ENCODE measurements at regions not wholly inside any gene's neighbourhood (a gene's known extent, or its start where the extent isn't known, plus 50 kb on each side); places are given as distances from the start of the nearest gene placed in this dataset.

- peaks cover 0 to 9% (median 0%) of the 10 kb centered on the region in 5 donors for H3K4me1 ChIP-seq (ENCODE audit: control insufficient read depth in 5 of 5, insufficient read depth in 5 of 5, low read length in 5 of 5)
- H3K36me3 ChIP-seq (ENCODE audit: control insufficient read depth in 5 of 5, insufficient read depth in 5 of 5, low read length in 5 of 5) = no peaks in the 10 kb centered on the region
- H3K27ac ChIP-seq (ENCODE audit: low read depth, low read length) = no peak overlapping the region
- H3K9me3 ChIP-seq (ENCODE audit: control insufficient read depth in 5 of 5, low read length in 5 of 5) = no peaks in the 10 kb centered on the region
- H3K9ac ChIP-seq (ENCODE audit: low read length in 5 of 5) = no peak overlapping the region
- no peaks in the 10 kb centered on the region for H3K27me3 ChIP-seq (ENCODE audit: control insufficient read depth in 5 of 5, insufficient read depth in 4 of 5, low read length in 5 of 5)
- no peak overlapping the region for H3K4me3 ChIP-seq (ENCODE audit: low read depth in 1 of 5, low read length in 5 of 5)
These were observed 908.9 kb upstream of the MIR17HG start for GRCh38 chr13:90438576-90438975.

DNA sequence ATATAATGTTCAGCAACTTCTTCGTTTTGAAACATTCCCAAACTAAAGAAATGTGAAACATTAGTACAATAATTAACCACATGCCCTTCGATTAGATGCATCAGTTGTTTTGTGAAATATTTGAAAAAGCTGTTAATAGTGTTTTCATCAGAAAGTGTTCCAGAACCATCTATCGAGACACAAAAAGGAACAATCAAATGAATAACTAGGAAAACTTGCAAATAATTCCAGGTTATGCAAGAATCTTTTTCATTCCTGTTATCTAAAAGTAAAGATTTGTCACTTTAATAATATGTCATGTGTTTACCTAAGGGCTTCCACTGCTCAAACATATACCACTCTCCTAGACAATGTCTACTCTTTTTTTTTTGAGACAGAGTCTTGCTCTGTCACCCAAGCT lies 904.2 kb upstream of the MIR17HG start:
- Histone ChIP-seq H3K36me3 (ENCODE audit: control insufficient read depth in 5 of 5, insufficient read depth in 5 of 5, low read length in 5 of 5) (no peaks in the 10 kb centered on the region), H3K9ac (ENCODE audit: low read length in 5 of 5) (no peak overlapping the region), H3K27ac (ENCODE audit: low read depth, low read length) (no peak overlapping the region), H3K27me3 (ENCODE audit: control insufficient read depth in 5 of 5, insufficient read depth in 4 of 5, low read length in 5 of 5) (no peaks in the 10 kb centered on the region), H3K4me1 (ENCODE audit: control insufficient read depth in 5 of 5, insufficient read depth in 5 of 5, low read length in 5 of 5) (peaks cover 0 to 18% (median 10%) of the 10 kb centered on the region in 5 donors), H3K4me3 (ENCODE audit: low read depth in 1 of 5, low read length in 5 of 5) (no peak overlapping the region), H3K9me3 (ENCODE audit: control insufficient read depth in 5 of 5, low read length in 5 of 5) (no peaks in the 10 kb centered on the region)

- Histone ChIP-seq H3K27ac (ENCODE audit: low read depth, low read length) (no peak overlapping the region), H3K4me1 (ENCODE audit: control insufficient read depth in 5 of 5, insufficient read depth in 5 of 5, low read length in 5 of 5) (peaks cover 0 to 15% (median 10%) of the 10 kb centered on the region in 5 donors), H3K9me3 (ENCODE audit: control insufficient read depth in 5 of 5, low read length in 5 of 5) (no peaks in the 10 kb centered on the region)
These were observed 903.3 kb upstream of the MIR17HG start for GRCh38 chr13:90444232-90444631.

DNA sequence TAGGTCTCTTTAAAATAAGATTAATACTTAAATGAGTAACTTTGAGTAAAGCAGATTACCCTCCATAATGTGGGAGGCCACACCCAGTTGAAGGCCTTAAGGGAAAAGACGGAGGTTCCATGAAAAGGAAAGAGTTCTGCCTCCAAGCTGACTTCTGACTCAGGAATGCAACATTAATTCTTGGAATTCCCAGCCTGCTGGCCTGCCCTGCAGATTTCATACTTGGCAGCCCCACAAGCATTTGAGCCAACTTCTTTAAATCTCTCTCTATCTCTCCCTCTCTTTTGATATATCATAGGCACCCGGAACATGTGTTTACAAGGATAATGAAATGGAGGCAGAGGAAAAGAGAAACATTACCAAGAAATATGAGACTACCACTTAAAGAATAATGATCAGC lies 902.3 kb upstream of the MIR17HG start:
- no peak overlapping the region for H3K9ac ChIP-seq (ENCODE audit: low read length in 5 of 5)
- H3K4me3 ChIP-seq (ENCODE audit: low read depth in 1 of 5, low read length in 5 of 5) = no peak overlapping the region
- no peak overlapping the region for H3K27ac ChIP-seq (ENCODE audit: low read depth, low read length)
- no peaks in the 10 kb centered on the region for H3K9me3 ChIP-seq (ENCODE audit: control insufficient read depth in 5 of 5, low read length in 5 of 5)
- H3K36me3 ChIP-seq (ENCODE audit: control insufficient read depth in 5 of 5, insufficient read depth in 5 of 5, low read length in 5 of 5) = no peaks in the 10 kb centered on the region
- no peaks in the 10 kb centered on the region for H3K27me3 ChIP-seq (ENCODE audit: control insufficient read depth in 5 of 5, insufficient read depth in 4 of 5, low read length in 5 of 5)
- H3K4me1 ChIP-seq (ENCODE audit: control insufficient read depth in 5 of 5, insufficient read depth in 5 of 5, low read length in 5 of 5) = peaks cover 0 to 15% (median 10%) of the 10 kb centered on the region in 5 donors

More at GRCh38 chr13:90444232-90444631, 903.3 kb upstream of the MIR17HG start:
- Histone ChIP-seq H3K4me3 (ENCODE audit: low read depth in 1 of 5, low read length in 5 of 5) (no peak overlapping the region), H3K27me3 (ENCODE audit: control insufficient read depth in 5 of 5, insufficient read depth in 4 of 5, low read length in 5 of 5) (no peaks in the 10 kb centered on the region), H3K9ac (ENCODE audit: low read length in 5 of 5) (no peak overlapping the region), H3K36me3 (ENCODE audit: control insufficient read depth in 5 of 5, insufficient read depth in 5 of 5, low read length in 5 of 5) (no peaks in the 10 kb centered on the region)

DNA sequence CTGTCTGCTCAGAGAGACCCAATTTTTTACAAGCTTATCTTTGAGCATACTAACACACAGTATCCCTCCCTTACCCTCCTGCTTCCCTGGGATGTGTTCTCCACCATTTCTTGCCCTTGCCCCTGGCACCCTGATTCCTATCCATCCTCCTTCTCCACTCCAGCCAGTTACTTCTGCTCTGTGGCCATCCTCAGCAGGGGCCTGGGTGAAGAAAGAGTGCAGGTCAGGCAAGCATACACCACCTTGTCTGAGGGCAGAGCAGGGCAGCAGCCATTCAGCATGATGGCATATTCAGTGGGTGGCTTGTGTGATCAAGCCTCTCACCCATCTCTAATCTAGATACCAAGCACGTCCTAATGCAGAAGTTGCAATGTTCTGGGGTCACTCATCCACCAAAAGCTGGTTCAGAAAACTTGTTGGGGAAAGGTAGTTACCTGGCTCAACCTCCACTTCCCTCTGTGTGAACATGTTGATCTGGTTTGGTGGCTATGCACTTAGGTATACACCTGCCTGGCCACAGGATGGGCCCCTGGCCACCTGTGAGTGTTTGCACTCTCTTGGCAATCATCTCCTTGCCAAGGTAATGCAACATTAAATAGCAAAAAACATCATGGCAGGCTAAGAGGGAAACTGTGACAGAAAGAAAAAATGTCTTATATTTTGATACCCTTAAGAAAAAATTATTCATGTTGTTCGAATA lies 900.3 kb upstream of the MIR17HG start:
- H3K4me3 ChIP-seq (ENCODE audit: low read depth in 1 of 5, low read length in 5 of 5) = no peak overlapping the region
- H3K9ac ChIP-seq (ENCODE audit: low read length in 5 of 5) = no peak overlapping the region
- no peaks in the 10 kb centered on the region for H3K9me3 ChIP-seq (ENCODE audit: control insufficient read depth in 5 of 5, low read length in 5 of 5)
- H3K36me3 ChIP-seq (ENCODE audit: control insufficient read depth in 5 of 5, insufficient read depth in 5 of 5, low read length in 5 of 5) = no peaks in the 10 kb centered on the region
- peaks cover 0 to 15% (median 10%) of the 10 kb centered on the region in 5 donors for H3K4me1 ChIP-seq (ENCODE audit: control insufficient read depth in 5 of 5, insufficient read depth in 5 of 5, low read length in 5 of 5)
- no peaks in the 10 kb centered on the region for H3K27me3 ChIP-seq (ENCODE audit: control insufficient read depth in 5 of 5, insufficient read depth in 4 of 5, low read length in 5 of 5)
- no peak overlapping the region for H3K27ac ChIP-seq (ENCODE audit: low read depth, low read length)

DNA sequence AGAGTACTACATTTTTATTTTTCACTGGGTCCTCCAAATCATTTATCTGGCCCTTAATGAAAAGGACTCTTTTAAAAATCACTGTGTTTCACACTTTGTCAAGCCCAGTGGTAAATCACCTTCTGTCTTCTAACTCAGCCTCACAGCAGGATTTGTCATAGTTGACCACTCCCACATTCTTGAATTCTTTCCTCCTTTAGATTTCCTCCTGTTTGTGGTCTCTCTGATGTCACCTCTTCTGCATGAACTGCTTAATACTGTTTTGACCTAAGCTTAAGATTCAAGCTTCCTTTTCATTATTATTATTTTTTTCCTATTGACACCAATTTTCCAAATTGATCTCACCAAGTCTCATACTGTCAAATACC lies 899.8 kb upstream of the MIR17HG start:
- Histone ChIP-seq H3K27me3 (ENCODE audit: control insufficient read depth in 5 of 5, insufficient read depth in 4 of 5, low read length in 5 of 5) (no peaks in the 10 kb centered on the region), H3K9me3 (ENCODE audit: control insufficient read depth in 5 of 5, low read length in 5 of 5) (no peaks in the 10 kb centered on the region), H3K36me3 (ENCODE audit: control insufficient read depth in 5 of 5, insufficient read depth in 5 of 5, low read length in 5 of 5) (no peaks in the 10 kb centered on the region), H3K4me3 (ENCODE audit: low read depth in 1 of 5, low read length in 5 of 5) (no peak overlapping the region), H3K27ac (ENCODE audit: low read depth, low read length) (no peak overlapping the region), H3K9ac (ENCODE audit: low read length in 5 of 5) (no peak overlapping the region), H3K4me1 (ENCODE audit: control insufficient read depth in 5 of 5, insufficient read depth in 5 of 5, low read length in 5 of 5) (peaks cover 0 to 15% (median 10%) of the 10 kb centered on the region in 5 donors)

- Histone ChIP-seq H3K36me3 (ENCODE audit: control insufficient read depth in 5 of 5, insufficient read depth in 5 of 5, low read length in 5 of 5) (no peaks in the 10 kb centered on the region), H3K9ac (ENCODE audit: low read length in 5 of 5) (no peak overlapping the region), H3K4me1 (ENCODE audit: control insufficient read depth in 5 of 5, insufficient read depth in 5 of 5, low read length in 5 of 5) (peaks cover 0 to 15% (median 10%) of the 10 kb centered on the region in 5 donors), H3K9me3 (ENCODE audit: control insufficient read depth in 5 of 5, low read length in 5 of 5) (no peaks in the 10 kb centered on the region), H3K4me3 (ENCODE audit: low read depth in 1 of 5, low read length in 5 of 5) (no peak overlapping the region), H3K27ac (ENCODE audit: low read depth, low read length) (no peak overlapping the region), H3K27me3 (ENCODE audit: control insufficient read depth in 5 of 5, insufficient read depth in 4 of 5, low read length in 5 of 5) (no peaks in the 10 kb centered on the region)
These were observed 898.9 kb upstream of the MIR17HG start for GRCh38 chr13:90448466-90449037.

DNA sequence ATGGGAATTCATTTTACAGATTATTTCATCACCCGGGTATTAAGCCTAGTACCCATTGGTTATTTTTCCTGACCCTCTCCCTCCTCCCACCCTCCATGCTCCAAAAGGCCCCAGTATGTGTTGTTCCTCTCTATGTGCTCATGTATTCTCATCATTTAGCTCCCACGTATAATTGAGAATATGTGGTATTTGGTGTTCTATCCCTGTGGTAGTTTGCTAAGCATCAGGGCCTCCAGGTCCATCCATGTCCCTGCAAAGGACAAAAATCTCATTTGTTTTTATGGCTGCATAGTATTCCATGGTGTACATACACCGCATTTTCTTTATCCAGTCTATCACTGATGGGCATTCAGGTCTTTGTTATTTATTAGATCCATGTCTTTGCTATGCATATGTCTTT lies 894.1 kb upstream of the MIR17HG start:
- H3K9ac ChIP-seq (ENCODE audit: low read length in 5 of 5) = no peak overlapping the region
- no peak overlapping the region for H3K27ac ChIP-seq (ENCODE audit: low read depth, low read length)
- no peak overlapping the region for H3K4me3 ChIP-seq (ENCODE audit: low read depth in 1 of 5, low read length in 5 of 5)
- peaks cover 0 to 3% (median 0%) of the 10 kb centered on the region in 5 donors for H3K9me3 ChIP-seq (ENCODE audit: control insufficient read depth in 5 of 5, low read length in 5 of 5)
- H3K36me3 ChIP-seq (ENCODE audit: control insufficient read depth in 5 of 5, insufficient read depth in 5 of 5, low read length in 5 of 5) = no peaks in the 10 kb centered on the region
- H3K4me1 ChIP-seq (ENCODE audit: control insufficient read depth in 5 of 5, insufficient read depth in 5 of 5, low read length in 5 of 5) = no peaks in the 10 kb centered on the region
- H3K27me3 ChIP-seq (ENCODE audit: control insufficient read depth in 5 of 5, insufficient read depth in 4 of 5, low read length in 5 of 5) = no peaks in the 10 kb centered on the region

DNA sequence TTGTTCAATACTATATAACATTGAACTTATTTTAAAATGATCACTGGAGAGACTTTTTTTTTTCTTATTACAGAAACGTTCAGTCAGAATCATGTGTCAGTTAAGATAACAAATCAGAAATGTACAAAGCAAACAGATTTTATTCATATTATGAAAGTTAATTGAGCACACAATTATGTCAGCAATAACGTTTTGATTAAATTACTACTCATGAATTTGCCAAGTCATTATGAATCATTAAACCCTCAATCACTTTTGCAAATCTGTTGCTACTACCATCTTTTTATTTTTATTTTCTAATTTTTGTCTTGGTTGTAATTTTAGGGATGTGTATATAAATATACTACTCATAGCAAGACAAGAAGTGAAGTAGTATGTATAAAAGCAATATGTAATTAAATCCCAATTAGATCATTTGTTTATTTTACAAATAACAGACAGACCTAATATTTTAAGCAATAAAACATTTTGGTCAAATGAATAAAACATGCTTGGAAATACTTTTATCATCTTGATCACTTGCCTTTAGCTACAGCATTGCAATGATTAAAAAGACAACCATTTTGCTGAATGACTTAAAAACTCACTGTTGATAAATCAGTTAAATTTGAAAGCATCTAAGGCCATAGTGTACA lies 893.4 kb upstream of the MIR17HG start:
- H3K36me3 ChIP-seq (ENCODE audit: control insufficient read depth in 5 of 5, insufficient read depth in 5 of 5, low read length in 5 of 5) = no peaks in the 10 kb centered on the region
- peaks cover 0 to 3% (median 0%) of the 10 kb centered on the region in 5 donors for H3K9me3 ChIP-seq (ENCODE audit: control insufficient read depth in 5 of 5, low read length in 5 of 5)
- H3K9ac ChIP-seq (ENCODE audit: low read length in 5 of 5) = no peak overlapping the region
- H3K4me3 ChIP-seq (ENCODE audit: low read depth in 1 of 5, low read length in 5 of 5) = no peak overlapping the region
- H3K4me1 ChIP-seq (ENCODE audit: control insufficient read depth in 5 of 5, insufficient read depth in 5 of 5, low read length in 5 of 5) = no peaks in the 10 kb centered on the region
- H3K27ac ChIP-seq (ENCODE audit: low read depth, low read length) = no peak overlapping the region
- no peaks in the 10 kb centered on the region for H3K27me3 ChIP-seq (ENCODE audit: control insufficient read depth in 5 of 5, insufficient read depth in 4 of 5, low read length in 5 of 5)

GRCh38 chr13:90455067-90455466 lies 892.4 kb upstream of the MIR17HG start:
- Histone ChIP-seq H3K27ac (ENCODE audit: low read depth, low read length) (no peak overlapping the region), H3K27me3 (ENCODE audit: control insufficient read depth in 5 of 5, insufficient read depth in 4 of 5, low read length in 5 of 5) (no peaks in the 10 kb centered on the region), H3K4me1 (ENCODE audit: control insufficient read depth in 5 of 5, insufficient read depth in 5 of 5, low read length in 5 of 5) (no peaks in the 10 kb centered on the region), H3K4me3 (ENCODE audit: low read depth in 1 of 5, low read length in 5 of 5) (no peak overlapping the region), H3K36me3 (ENCODE audit: control insufficient read depth in 5 of 5, insufficient read depth in 5 of 5, low read length in 5 of 5) (no peaks in the 10 kb centered on the region), H3K9ac (ENCODE audit: low read length in 5 of 5) (no peak overlapping the region), H3K9me3 (ENCODE audit: control insufficient read depth in 5 of 5, low read length in 5 of 5) (peaks cover 0 to 3% (median 0%) of the 10 kb centered on the region in 5 donors)

Measured in subcutaneous abdominal adipose tissue (tissue), 5 donors.